Caco-2 (cell line): ENCODE measurements at regions not wholly inside any gene's neighbourhood (a gene's known extent, or its start where the extent isn't known, plus 50 kb on each side); places are given as distances from the start of the nearest gene placed in this dataset.

Experiments used
- BruUV-seq: library from RNA; stranded (reverse); fragments of 400-500 nt; replicated peaks from 2 replicates; lab custom pipeline; 2021; lab: Mats Ljungman, UMichigan
- CTCF ChIA-PET: fragments of 300-600 bp; sonication (Branson Sonifier 250); formaldehyde crosslinking; loops from one replicate; lab custom pipeline; 2022; ENCODE audit warnings: antibody characterized with exemption; lab: Charles Lee
- POLR2A ChIA-PET: fragments of 300-600 bp; sonication (Branson Sonifier 250); formaldehyde crosslinking; loops from one replicate; lab custom pipeline; 2022; ENCODE audit warnings: antibody characterized with exemption; lab: Charles Lee
- DNase-seq, 2 experiments: peaks; one replicate each; pipeline versions ENCODE4 v3.0.0 to v3.0.0-alpha.2; 2020 to 2022
- H3K27me3 ChIP-seq: replicated peaks from 2 replicates; pipeline ENCODE4 v1.6.0; 2011; ENCODE audit warnings: low read length; ENCODE audit not compliant: control insufficient read depth, insufficient read depth
- H3K36me3 ChIP-seq: 2 replicates; pipeline ENCODE4 v1.5.1; 2011; ENCODE audit warnings: low read length; ENCODE audit not compliant: control insufficient read depth, insufficient read depth
- H3K4me1 ChIP-seq: fragments of 250-450 bp; sonication (Bioruptor Pico); 2 replicates; pipeline ENCODE4 v1.5.1; 2020; ENCODE audit warnings: mild to moderate bottlenecking
- H3K4me3 ChIP-seq: 2 replicates; pipeline ENCODE4 v1.5.1; 2011; ENCODE audit warnings: low read depth, mild to moderate bottlenecking, control low read depth, low read length
- H3K9me3 ChIP-seq: fragments of 250-450 bp; sonication (Bioruptor Pico); 2 replicates; pipeline ENCODE4 v1.5.1; 2020; ENCODE audit warnings: mild to moderate bottlenecking, moderate library complexity
- H3K27ac Mint-ChIP-seq: one replicate; pipeline ENCODE4 v1.8.0; 2022; ENCODE audit warnings: mixed read lengths; ENCODE audit not compliant: unreplicated experiment
- H3K27me3 Mint-ChIP-seq: one replicate; pipeline ENCODE4 v1.8.0; 2022; ENCODE audit warnings: mixed read lengths; ENCODE audit not compliant: insufficient read depth, unreplicated experiment
- H3K36me3 Mint-ChIP-seq: one replicate; pipeline ENCODE4 v1.8.0; 2022; ENCODE audit warnings: mild to moderate bottlenecking, mixed read lengths; ENCODE audit not compliant: insufficient read depth, unreplicated experiment
- H3K4me1 Mint-ChIP-seq: one replicate; pipeline ENCODE4 v1.8.0; 2022; ENCODE audit warnings: low read depth, mixed read lengths; ENCODE audit not compliant: unreplicated experiment
- H3K4me3 Mint-ChIP-seq: one replicate; pipeline ENCODE4 v1.8.0; 2022; ENCODE audit warnings: mild to moderate bottlenecking, moderate library complexity, mixed read lengths; ENCODE audit not compliant: unreplicated experiment
- H3K9me3 Mint-ChIP-seq: one replicate; pipeline ENCODE4 v1.8.0; 2022; ENCODE audit warnings: mixed read lengths; ENCODE audit not compliant: unreplicated experiment
- intact Hi-C: fragments of 100-400 bp; cut with micrococcal nuclease; formaldehyde crosslinking; loops from one replicate; pipeline ENCODE4 v1.10.0; 2022; ENCODE audit not compliant: unreplicated experiment
- TF ChIP-seq, protein P1 (sequence below), 2 experiments: fragments of 200-600 bp in 1 of 2; IDR thresholded peaks; 1 replicate in 1 of 2; 2 replicates in 1 of 2; pipeline versions ENCODE4 v1.5.1 to v1.8.0; 2011 to 2022; ENCODE audit warnings: antibody characterized with exemption in 1 of 2, control low read depth in 1 of 2, inconsistent platforms in 1 of 2, low read depth in 1 of 2, low read length in 1 of 2, mild to moderate bottlenecking in 1 of 2, moderate library complexity in 1 of 2; ENCODE audit not compliant: insufficient read depth in 1 of 2, severe bottlenecking in 1 of 2, unreplicated experiment in 1 of 2

- CTCF ChIA-PET, result interaction anchor here (0.6 to 2.8 kb wide), 6 partner anchors 11 to 303 kb away, joined by 3 to 18 read pairs (median 4); no protein-coding TSS in a partner anchor
- Histone ChIP-seq H3K4me1 (peaks cover 52% of the 10 kb centered on the region), H3K27me3 (no peaks in the 10 kb centered on the region), H3K36me3 (no peaks in the 10 kb centered on the region), H3K9me3 (no peaks in the 10 kb centered on the region), H3K4me3 (no peak overlapping the region)
- H3K27ac Mint-ChIP-seq, result peak overlapping the region; percentile 2
- no peaks in the 10 kb centered on the region for H3K27me3 Mint-ChIP-seq
- TF ChIP-seq, protein P1, sequence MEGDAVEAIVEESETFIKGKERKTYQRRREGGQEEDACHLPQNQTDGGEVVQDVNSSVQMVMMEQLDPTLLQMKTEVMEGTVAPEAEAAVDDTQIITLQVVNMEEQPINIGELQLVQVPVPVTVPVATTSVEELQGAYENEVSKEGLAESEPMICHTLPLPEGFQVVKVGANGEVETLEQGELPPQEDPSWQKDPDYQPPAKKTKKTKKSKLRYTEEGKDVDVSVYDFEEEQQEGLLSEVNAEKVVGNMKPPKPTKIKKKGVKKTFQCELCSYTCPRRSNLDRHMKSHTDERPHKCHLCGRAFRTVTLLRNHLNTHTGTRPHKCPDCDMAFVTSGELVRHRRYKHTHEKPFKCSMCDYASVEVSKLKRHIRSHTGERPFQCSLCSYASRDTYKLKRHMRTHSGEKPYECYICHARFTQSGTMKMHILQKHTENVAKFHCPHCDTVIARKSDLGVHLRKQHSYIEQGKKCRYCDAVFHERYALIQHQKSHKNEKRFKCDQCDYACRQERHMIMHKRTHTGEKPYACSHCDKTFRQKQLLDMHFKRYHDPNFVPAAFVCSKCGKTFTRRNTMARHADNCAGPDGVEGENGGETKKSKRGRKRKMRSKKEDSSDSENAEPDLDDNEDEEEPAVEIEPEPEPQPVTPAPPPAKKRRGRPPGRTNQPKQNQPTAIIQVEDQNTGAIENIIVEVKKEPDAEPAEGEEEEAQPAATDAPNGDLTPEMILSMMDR (IDR thresholded peaks at IDR 0.05; ENCODE audit: insufficient read depth in 1 of 2, low read depth in 1 of 2, low read length in 1 of 2, severe bottlenecking in 1 of 2, unreplicated experiment in 1 of 2), result no peak
- POLR2A ChIA-PET, result interaction anchor here (0.7 to 2.0 kb wide), 2 partner anchors 15 to 46 kb away, joined by 3 to 6 read pairs; no protein-coding TSS in a partner anchor
- BruUV-seq, result no TSS peak
- H3K9me3 Mint-ChIP-seq, result no peaks in the 10 kb centered on the region
- DNase-seq, result no peak
- intact Hi-C loops, result no loop called here
- H3K4me3 Mint-ChIP-seq, result no peak overlapping the region
- H3K4me1 Mint-ChIP-seq, result peaks cover 31% of the 10 kb centered on the region
- peaks cover 12% of the 10 kb centered on the region for H3K36me3 Mint-ChIP-seq
These were observed 58.1 kb upstream of the EPB41L1 start for GRCh38 chr20:36096435-36096834.

DNA sequence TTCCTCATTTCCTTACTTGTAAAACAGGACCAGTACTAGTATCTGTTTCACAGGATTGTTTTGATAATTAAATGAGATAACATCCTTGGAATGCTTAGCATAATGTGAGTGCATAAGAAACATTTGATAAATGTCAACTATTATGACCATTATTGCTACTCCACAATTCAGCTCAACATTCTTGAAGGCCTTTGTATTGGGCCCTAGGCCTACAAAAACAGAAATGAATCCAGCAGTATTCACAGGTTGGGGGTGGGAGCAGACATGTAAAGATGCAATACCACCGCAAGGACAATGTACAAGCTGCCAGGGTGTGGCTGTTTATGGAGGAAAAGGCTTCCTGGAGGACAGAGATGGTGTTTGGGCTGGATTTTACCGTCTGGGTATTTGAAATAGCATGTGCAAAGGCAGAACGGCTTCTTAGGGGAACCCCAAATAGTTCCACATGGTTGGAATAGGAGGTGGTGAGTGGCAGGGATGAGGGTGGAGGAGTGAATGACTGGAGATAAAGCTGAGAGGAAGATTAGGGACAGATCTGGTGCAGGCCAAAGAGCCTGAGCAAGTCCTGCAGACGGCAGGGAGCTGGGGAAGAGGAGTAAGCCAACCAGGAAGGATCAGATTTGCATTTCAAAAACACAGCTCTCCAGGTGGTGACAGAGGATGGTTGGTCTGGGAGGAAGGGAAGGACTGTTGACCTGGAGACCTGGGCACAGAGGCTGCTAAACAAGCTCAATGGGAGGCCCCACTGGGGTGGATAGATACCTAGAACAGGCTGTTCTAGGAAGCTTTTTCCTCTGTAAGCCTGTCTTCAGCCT lies 57.0 kb upstream of the EPB41L1 start:
- TF ChIP-seq, protein P1 (IDR thresholded peaks at IDR 0.05; ENCODE audit: insufficient read depth in 1 of 2, low read depth in 1 of 2, low read length in 1 of 2, severe bottlenecking in 1 of 2, unreplicated experiment in 1 of 2), result no peak
- H3K27me3 Mint-ChIP-seq, result no peaks in the 10 kb centered on the region
- H3K27me3 ChIP-seq, result no peaks in the 10 kb centered on the region
- H3K4me1 Mint-ChIP-seq, result peaks cover 29% of the 10 kb centered on the region
- H3K36me3 Mint-ChIP-seq, result peaks cover 7% of the 10 kb centered on the region
- intact Hi-C loops, result no loop called here
- POLR2A ChIA-PET, result interaction anchor here (0.5 to 2.0 kb wide), 4 partner anchors 12 to 476 kb away, joined by 3 to 6 read pairs (median 4); partner anchors contain the start of genes SCAND1 and TGIF2
- peaks cover 58% of the 10 kb centered on the region for H3K4me1 ChIP-seq
- no peak for DNase-seq
- H3K36me3 ChIP-seq, result no peaks in the 10 kb centered on the region
- CTCF ChIA-PET, result interaction anchor here (0.9 to 1.3 kb wide), 4 partner anchors 41 to 150 kb away, joined by 3 to 10 read pairs (median 6); no protein-coding TSS in a partner anchor
- H3K9me3 Mint-ChIP-seq, result no peaks in the 10 kb centered on the region
- no peak overlapping the region for H3K4me3 ChIP-seq
- no TSS peak for BruUV-seq
- H3K9me3 ChIP-seq, result no peaks in the 10 kb centered on the region
- peak overlapping the region; percentile 16 for H3K27ac Mint-ChIP-seq
- no peak overlapping the region for H3K4me3 Mint-ChIP-seq

- DNase-seq, result no peak
- no peaks in the 10 kb centered on the region for H3K36me3 ChIP-seq
- no peak overlapping the region for H3K4me3 ChIP-seq
- H3K27me3 Mint-ChIP-seq, result no peaks in the 10 kb centered on the region
- H3K9me3 ChIP-seq, result no peaks in the 10 kb centered on the region
- BruUV-seq, result no TSS peak
- H3K4me3 Mint-ChIP-seq, result no peak overlapping the region
- no peak overlapping the region for H3K27ac Mint-ChIP-seq
- H3K4me1 ChIP-seq, result peaks cover 66% of the 10 kb centered on the region
- peaks cover 37% of the 10 kb centered on the region for H3K4me1 Mint-ChIP-seq
- ChIA-PET CTCF (interaction anchor here (0.9 to 1.4 kb wide), 5 partner anchors 41 to 151 kb away, joined by 3 to 10 read pairs (median 5); no protein-coding TSS in a partner anchor), POLR2A (interaction anchor here (0.9 to 1.1 kb wide), 2 partner anchors 11 to 144 kb away, joined by 3 to 4 read pairs; partner anchors contain the start of gene SCAND1)
- no peaks in the 10 kb centered on the region for H3K9me3 Mint-ChIP-seq
- no peaks in the 10 kb centered on the region for H3K36me3 Mint-ChIP-seq
- TF ChIP-seq, protein P1 (IDR thresholded peaks at IDR 0.05; ENCODE audit: insufficient read depth in 1 of 2, low read depth in 1 of 2, low read length in 1 of 2, severe bottlenecking in 1 of 2, unreplicated experiment in 1 of 2), result no peak
- intact Hi-C loops, result no loop called here
- H3K27me3 ChIP-seq, result no peaks in the 10 kb centered on the region
These were observed 56.2 kb upstream of the EPB41L1 start for GRCh38 chr20:36098364-36098763.
